ENCODE measurements at regions not wholly inside any gene's neighbourhood (a gene's known extent, or its start where the extent isn't known, plus 50 kb on each side); places are given as distances from the start of the nearest gene placed in this dataset.

GRCh38 chr17:63023049-63023448 lies 57.0 kb downstream of the TANC2 start:
- no peak for TF ChIP-seq CTCF (conservative IDR thresholded peaks at IDR 0.05)
- no peak for TF ChIP-seq ZFX (IDR thresholded peaks at IDR 0.05)

All from C4-2B (cell line).